H9 (cell line): ENCODE measurements at regions not wholly inside any gene's neighbourhood (a gene's known extent, or its start where the extent isn't known, plus 50 kb on each side); places are given as distances from the start of the nearest gene placed in this dataset.

Source experiments
- DNase-seq: peaks from one replicate; pipeline ENCODE4 v3.0.0-alpha.2; 2017
- H2AFZ ChIP-seq: one replicate; pipeline ENCODE4 v1.6.1; 2013; ENCODE audit warnings: mild to moderate bottlenecking, low read length, control low read depth, moderate library complexity
- H2AK5ac ChIP-seq: 2 replicates; pipeline ENCODE4 v1.6.1; 2013; ENCODE audit warnings: low read length, control low read depth, mixed read lengths; ENCODE audit not compliant: insufficient read length
- H2BK120ac ChIP-seq: one replicate; pipeline ENCODE4 v1.6.1; 2013; ENCODE audit warnings: low read depth, mild to moderate bottlenecking, low read length, control low read depth, inconsistent platforms; ENCODE audit not compliant: poor library complexity, severe bottlenecking
- H2BK12ac ChIP-seq: 2 replicates; pipeline ENCODE4 v1.6.1; 2013; ENCODE audit warnings: low read length, control low read depth, mixed read lengths, low read depth; ENCODE audit not compliant: insufficient read length
- H2BK15ac ChIP-seq: 2 replicates; pipeline ENCODE4 v1.6.1; 2013; ENCODE audit warnings: low read depth, low read length, control low read depth
- H2BK20ac ChIP-seq: one replicate; pipeline ENCODE4 v1.6.1; 2013; ENCODE audit warnings: low read depth, mild to moderate bottlenecking, low read length, control low read depth, inconsistent platforms; ENCODE audit not compliant: poor library complexity, severe bottlenecking
- H2BK5ac ChIP-seq: 2 replicates; pipeline ENCODE4 v1.6.1; 2013; ENCODE audit warnings: low read length, control low read depth, mixed read lengths; ENCODE audit not compliant: insufficient read length
- H3K14ac ChIP-seq: 2 replicates; pipeline ENCODE4 v1.6.1; 2013; ENCODE audit warnings: low read length, control low read depth; ENCODE audit not compliant: insufficient read depth
- H3K18ac ChIP-seq: 2 replicates; pipeline ENCODE4 v1.6.1; 2013; ENCODE audit warnings: low read depth, mild to moderate bottlenecking, mixed read lengths, low read length, control low read depth; ENCODE audit not compliant: insufficient read length
- H3K23ac ChIP-seq: 2 replicates; pipeline ENCODE4 v1.6.1; 2013; ENCODE audit warnings: low read length, control low read depth, mixed read lengths, low read depth; ENCODE audit not compliant: insufficient read length
- H3K23me2 ChIP-seq: 2 replicates; pipeline ENCODE4 v1.6.1; 2013; ENCODE audit warnings: low read depth, mild to moderate bottlenecking, mixed read lengths, low read length, control low read depth; ENCODE audit not compliant: insufficient read length, poor library complexity, severe bottlenecking
- H3K27ac ChIP-seq: 2 replicates; pipeline ENCODE4 v1.5.1; 2013; ENCODE audit warnings: low read length, control low read depth, mixed read lengths, low read depth; ENCODE audit not compliant: insufficient read length
- H3K27me3 ChIP-seq: 2 replicates; pipeline ENCODE4 v1.6.1; 2013; ENCODE audit warnings: low read length, control low read depth, inconsistent platforms; ENCODE audit not compliant: insufficient read depth
- H3K4ac ChIP-seq: 2 replicates; pipeline ENCODE4 v1.6.1; 2013; ENCODE audit warnings: low read depth, mild to moderate bottlenecking, control low read depth, inconsistent platforms, low read length, moderate library complexity
- H3K4me1 ChIP-seq: 2 replicates; pipeline ENCODE4 v1.6.1; 2013; ENCODE audit warnings: low read length, control low read depth, inconsistent platforms; ENCODE audit not compliant: insufficient read depth
- H3K4me2 ChIP-seq: 2 replicates; pipeline ENCODE4 v1.6.1; 2013; ENCODE audit warnings: low read length, control low read depth, mixed read lengths; ENCODE audit not compliant: insufficient read length, insufficient read depth
- H3K56ac ChIP-seq: 2 replicates; pipeline ENCODE4 v1.6.1; 2013; ENCODE audit warnings: low read depth, mild to moderate bottlenecking, mixed read lengths, low read length, control low read depth; ENCODE audit not compliant: insufficient read length
- H3K79me1 ChIP-seq: 2 replicates; pipeline ENCODE4 v1.6.1; 2013; ENCODE audit warnings: low read depth, mild to moderate bottlenecking, moderate library complexity, low read length, control low read depth, inconsistent platforms; ENCODE audit not compliant: insufficient read depth, poor library complexity, severe bottlenecking
- H3K79me2 ChIP-seq: 2 replicates; pipeline ENCODE4 v1.6.1; 2013; ENCODE audit warnings: low read length, control low read depth, inconsistent platforms; ENCODE audit not compliant: insufficient read depth
- H3K9ac ChIP-seq: 2 replicates; pipeline ENCODE4 v1.6.1; 2013; ENCODE audit warnings: low read length, control low read depth, mixed read lengths; ENCODE audit not compliant: insufficient read length; ENCODE audit errors: extremely low read depth
- H3K9me3 ChIP-seq: one replicate; pipeline ENCODE4 v1.6.1; 2013; ENCODE audit warnings: low read depth, low read length, inconsistent platforms; ENCODE audit not compliant: control insufficient read depth
- H3T11ph ChIP-seq: one replicate; pipeline ENCODE4 v1.6.1; 2013; ENCODE audit warnings: mild to moderate bottlenecking, low read length, control low read depth, inconsistent platforms
- H4K20me1 ChIP-seq: one replicate; pipeline ENCODE4 v1.6.1; 2013; ENCODE audit not compliant: control insufficient read depth, insufficient read length, insufficient read depth
- H4K5ac ChIP-seq: 2 replicates; pipeline ENCODE4 v1.6.1; 2013; ENCODE audit warnings: low read depth, mild to moderate bottlenecking, mixed read lengths, low read length, control low read depth; ENCODE audit not compliant: insufficient read length
- H4K8ac ChIP-seq: replicated peaks from 2 replicates; pipeline ENCODE4 v1.6.1; 2013; ENCODE audit warnings: low read length, control low read depth, mixed read lengths, low read depth; ENCODE audit not compliant: insufficient read length
- H4K91ac ChIP-seq: 2 replicates; pipeline ENCODE4 v1.6.1; 2013; ENCODE audit warnings: low read depth, mild to moderate bottlenecking, moderate library complexity, mixed read lengths, low read length, control low read depth; ENCODE audit not compliant: insufficient read length
- H3K27ac Mint-ChIP-seq, 3 experiments: 2 replicates in 2 of 3; 3 replicates in 1 of 3; pipeline ENCODE4 v1.8.0; 2020 to 2021; ENCODE audit warnings: mixed read lengths in 3 of 3, mild to moderate bottlenecking in 1 of 3, moderate library complexity in 1 of 3
- H3K27me3 Mint-ChIP-seq: 2 replicates; pipeline ENCODE4 v1.8.0; 2021; ENCODE audit warnings: low read depth, mild to moderate bottlenecking, moderate library complexity, mixed read lengths
- H3K36me3 Mint-ChIP-seq, 3 experiments: 2 replicates in 2 of 3; 3 replicates in 1 of 3; pipeline ENCODE4 v1.8.0; 2020 to 2021; ENCODE audit warnings: low read depth in 3 of 3, mixed read lengths in 3 of 3; ENCODE audit not compliant: insufficient read depth in 1 of 3
- H3K4me1 Mint-ChIP-seq, 2 experiments: 2 replicates each; pipeline ENCODE4 v1.8.0; 2020; ENCODE audit warnings: mixed read lengths in 2 of 2
- H3K4me3 Mint-ChIP-seq, 2 experiments: 2 replicates in 1 of 2; 3 replicates in 1 of 2; pipeline ENCODE4 v1.8.0; 2020 to 2021; ENCODE audit warnings: mild to moderate bottlenecking in 2 of 2, mixed read lengths in 2 of 2, moderate library complexity in 1 of 2
- H3K9me3 Mint-ChIP-seq, 2 experiments: 2 replicates in 1 of 2; 3 replicates in 1 of 2; pipeline ENCODE4 v1.8.0; 2020; ENCODE audit warnings: mild to moderate bottlenecking in 2 of 2, mixed read lengths in 2 of 2, moderate library complexity in 1 of 2
- WGBS: extraction: QIAGEN DNeasy Blood & Tissue Kit; methylation state at CpG from one replicate; pipeline ENCODE4 v1.1.7; 2013; ENCODE audit warnings: missing lambda C conversion rate, low lambda C conversion rate, mixed read lengths; ENCODE audit not compliant: insufficient read length; ENCODE audit errors: extremely low coverage; 5-methylcytosine and 5-hydroxymethylcytosine counted together
- TF ChIP-seq, protein P1 (sequence below): fragments of 200-600 bp; sonication (generic); conservative IDR thresholded peaks from 3 replicates; pipeline ENCODE4 v1.8.0; 2021; ENCODE audit warnings: antibody characterized with exemption, mild to moderate bottlenecking

DNA sequence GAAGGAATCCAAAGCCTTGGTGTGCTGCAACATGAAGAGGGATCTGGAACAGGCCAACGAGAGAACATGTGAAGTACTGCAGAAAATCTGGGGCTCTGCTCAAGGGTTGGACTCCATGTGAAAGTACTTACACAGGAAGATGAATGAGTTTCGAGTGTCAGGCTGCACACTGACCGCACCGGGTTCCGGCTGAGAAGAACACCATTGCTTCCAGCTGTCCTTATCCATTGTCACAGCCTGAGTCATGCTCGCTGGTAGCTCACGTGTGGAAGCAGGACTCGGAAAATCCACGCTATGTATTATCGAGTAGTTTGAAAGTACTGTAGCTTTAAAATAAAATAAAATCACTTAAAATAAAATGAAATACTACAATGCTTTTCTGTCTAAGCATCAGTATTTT, 50.4 kb upstream of the TBL1X start:
- H3K9me3 ChIP-seq, result no peaks in the 10 kb centered on the region
- Mint-ChIP-seq H3K9me3 (peaks cover 7 to 39% of the 10 kb centered on the region in 2 experiments; a peak in 4 of 5 replicates), H3K4me3 (no peak overlapping the region), H3K27me3 (no peaks in the 10 kb centered on the region), H3K27ac (no peak overlapping the region), H3K36me3 (peaks cover 4 to 6% (median 5%) of the 10 kb centered on the region in 3 experiments; a peak in 6 of 7 replicates), H3K4me1 (no peaks in the 10 kb centered on the region)
- TF ChIP-seq, protein P1, sequence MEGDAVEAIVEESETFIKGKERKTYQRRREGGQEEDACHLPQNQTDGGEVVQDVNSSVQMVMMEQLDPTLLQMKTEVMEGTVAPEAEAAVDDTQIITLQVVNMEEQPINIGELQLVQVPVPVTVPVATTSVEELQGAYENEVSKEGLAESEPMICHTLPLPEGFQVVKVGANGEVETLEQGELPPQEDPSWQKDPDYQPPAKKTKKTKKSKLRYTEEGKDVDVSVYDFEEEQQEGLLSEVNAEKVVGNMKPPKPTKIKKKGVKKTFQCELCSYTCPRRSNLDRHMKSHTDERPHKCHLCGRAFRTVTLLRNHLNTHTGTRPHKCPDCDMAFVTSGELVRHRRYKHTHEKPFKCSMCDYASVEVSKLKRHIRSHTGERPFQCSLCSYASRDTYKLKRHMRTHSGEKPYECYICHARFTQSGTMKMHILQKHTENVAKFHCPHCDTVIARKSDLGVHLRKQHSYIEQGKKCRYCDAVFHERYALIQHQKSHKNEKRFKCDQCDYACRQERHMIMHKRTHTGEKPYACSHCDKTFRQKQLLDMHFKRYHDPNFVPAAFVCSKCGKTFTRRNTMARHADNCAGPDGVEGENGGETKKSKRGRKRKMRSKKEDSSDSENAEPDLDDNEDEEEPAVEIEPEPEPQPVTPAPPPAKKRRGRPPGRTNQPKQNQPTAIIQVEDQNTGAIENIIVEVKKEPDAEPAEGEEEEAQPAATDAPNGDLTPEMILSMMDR, result no peak
- H2BK15ac ChIP-seq, result no peak overlapping the region
- no peak overlapping the region for H4K91ac ChIP-seq
- H3K14ac ChIP-seq, result no peak overlapping the region
- H3K79me2 ChIP-seq, result no peaks in the 10 kb centered on the region
- H3K4me1 ChIP-seq, result no peaks in the 10 kb centered on the region
- H3K23me2 ChIP-seq, result no peaks in the 10 kb centered on the region
- WGBS, result no CpG with 5 or more reads among the region's 10 CpGs
- no peak overlapping the region for H3K23ac ChIP-seq
- DNase-seq, result no peak
- no peak overlapping the region for H3K9ac ChIP-seq
- H2BK120ac ChIP-seq, result no peak overlapping the region
- H2BK12ac ChIP-seq, result no peak overlapping the region
- H3K79me1 ChIP-seq, result no peaks in the 10 kb centered on the region
- H2BK5ac ChIP-seq, result no peak overlapping the region
- H3K18ac ChIP-seq, result no peak overlapping the region
- H2BK20ac ChIP-seq, result no peak overlapping the region
- no peak overlapping the region for H2AK5ac ChIP-seq
- no peak overlapping the region for H4K5ac ChIP-seq
- no peaks in the 10 kb centered on the region for H4K20me1 ChIP-seq
- H3K56ac ChIP-seq, result no peak overlapping the region
- H2AFZ ChIP-seq, result no peak overlapping the region
- no peak overlapping the region for H3K4me2 ChIP-seq
- no peak overlapping the region for H4K8ac ChIP-seq
- H3K4ac ChIP-seq, result no peak overlapping the region
- H3K27me3 ChIP-seq, result no peaks in the 10 kb centered on the region
- H3K27ac ChIP-seq, result no peak overlapping the region
- H3T11ph ChIP-seq, result no peak overlapping the region
